GM23338 (cell line): ENCODE measurements at regions not wholly inside any gene's neighbourhood (a gene's known extent, or its start where the extent isn't known, plus 50 kb on each side); places are given as distances from the start of the nearest gene placed in this dataset.

ENCODE experiments used
- ATAC-seq: fragments of 200-7000 bp; cut with Tn5 transposase; 3 replicates; pipeline ENCODE4 v1.9.1; 2020
- DNase-seq: peaks from one replicate; pipeline ENCODE4 v3.0.0-alpha.2; 2015; ENCODE audit warnings: low spot score
- H2AFZ ChIP-seq: fragments of 200-600 bp; sonication (generic); 2 replicates; pipeline ENCODE4 v1.8.0; 2016; ENCODE audit warnings: antibody characterized with exemption, mild to moderate bottlenecking, moderate library complexity
- H3F3A ChIP-seq: fragments of 200-600 bp; sonication (generic); replicated peaks from 2 replicates; pipeline ENCODE4 v1.8.0; 2017; ENCODE audit warnings: antibody characterized with exemption, mixed run types, low read depth
- H3K27ac ChIP-seq: fragments of 200-600 bp; sonication (generic); 2 replicates; pipeline ENCODE4 v1.6.1; 2016; ENCODE audit warnings: low read depth
- H3K27me3 ChIP-seq: fragments of 200-600 bp; sonication (generic); 2 replicates; pipeline ENCODE4 v1.8.0; 2016; ENCODE audit warnings: mild to moderate bottlenecking, mixed run types, moderate library complexity; ENCODE audit not compliant: insufficient read depth
- H3K36me3 ChIP-seq: fragments of 200-600 bp; sonication (generic); 2 replicates; pipeline ENCODE4 v1.8.0; 2016; ENCODE audit warnings: mild to moderate bottlenecking; ENCODE audit not compliant: insufficient read depth
- H3K4me1 ChIP-seq: fragments of 200-600 bp; sonication (generic); 2 replicates; pipeline ENCODE4 v1.8.0; 2016; ENCODE audit warnings: mild to moderate bottlenecking, moderate library complexity; ENCODE audit not compliant: insufficient read depth
- H3K4me2 ChIP-seq: fragments of 200-600 bp; sonication (generic); 2 replicates; pipeline ENCODE4 v1.7.1; 2017; ENCODE audit warnings: mixed run types
- H3K4me3 ChIP-seq: fragments of 200-600 bp; sonication (generic); 2 replicates; pipeline ENCODE4 v1.6.1; 2016; ENCODE audit warnings: mixed run types
- H3K79me2 ChIP-seq: fragments of 200-600 bp; sonication (generic); replicated peaks from 2 replicates; pipeline ENCODE4 v1.8.0; 2017; ENCODE audit warnings: mild to moderate bottlenecking; ENCODE audit not compliant: insufficient read depth
- H3K9me2 ChIP-seq: fragments of 200-600 bp; sonication (generic); 2 replicates; pipeline ENCODE4 v1.8.0; 2017; ENCODE audit not compliant: insufficient read depth
- H4K20me1 ChIP-seq: fragments of 200-600 bp; sonication (generic); replicated peaks from 2 replicates; pipeline ENCODE4 v1.8.0; 2017; ENCODE audit warnings: mild to moderate bottlenecking; ENCODE audit not compliant: insufficient read depth
- H3K27ac Mint-ChIP-seq: 2 replicates; pipeline ENCODE4 v1.8.0; 2020; ENCODE audit warnings: inconsistent platforms, mild to moderate bottlenecking, moderate library complexity, mixed read lengths
- H3K27me3 Mint-ChIP-seq: 3 replicates; pipeline ENCODE4 v1.8.0; 2022; ENCODE audit warnings: low read depth, mild to moderate bottlenecking, moderate library complexity, mixed read lengths, inconsistent platforms; ENCODE audit not compliant: insufficient read depth, poor library complexity
- H3K36me3 Mint-ChIP-seq: 3 replicates; pipeline ENCODE4 v1.8.0; 2021; ENCODE audit warnings: low read depth, mild to moderate bottlenecking, inconsistent platforms, moderate library complexity, mixed read lengths
- H3K4me1 Mint-ChIP-seq: 3 replicates; pipeline ENCODE4 v1.8.0; 2020; ENCODE audit warnings: mild to moderate bottlenecking, inconsistent platforms, mixed read lengths
- H3K4me3 Mint-ChIP-seq: 3 replicates; pipeline ENCODE4 v1.8.0; 2021; ENCODE audit warnings: moderate library complexity, mild to moderate bottlenecking, inconsistent platforms, mixed read lengths
- H3K9me3 Mint-ChIP-seq: 3 replicates; pipeline ENCODE4 v1.8.0; 2020; ENCODE audit warnings: moderate library complexity, mild to moderate bottlenecking, inconsistent platforms, mixed read lengths
- CREB1 ChIP-seq: fragments of 250-450 bp; sonication (Bioruptor Pico); IDR thresholded peaks from 2 replicates; pipeline ENCODE4 v1.5.0; 2020; ENCODE audit warnings: low read depth, mild to moderate bottlenecking, moderate library complexity
- EZH2 ChIP-seq: fragments of 200-600 bp; sonication (generic); IDR thresholded peaks from one replicate; pipeline ENCODE4 v1.8.0; 2017; ENCODE audit warnings: antibody characterized with exemption, mild to moderate bottlenecking, low read depth; ENCODE audit not compliant: unreplicated experiment
- EZH2phosphoT487 ChIP-seq: fragments of 200-600 bp; sonication (generic); IDR thresholded peaks from one replicate; pipeline ENCODE4 v1.8.1; 2018; ENCODE audit warnings: antibody characterized with exemption; ENCODE audit not compliant: unreplicated experiment
- JUNB ChIP-seq: IDR thresholded peaks from one replicate; pipeline ENCODE4 v1.6.1; 2016; ENCODE audit warnings: antibody characterized with exemption; ENCODE audit not compliant: unreplicated experiment
- NANOG ChIP-seq: IDR thresholded peaks from 2 replicates; pipeline ENCODE4 v1.6.1; 2016; ENCODE audit warnings: antibody characterized with exemption, borderline replicate concordance
- STAT1 ChIP-seq: IDR thresholded peaks from one replicate; pipeline ENCODE4 v1.6.1; 2016; ENCODE audit warnings: antibody characterized with exemption; ENCODE audit not compliant: unreplicated experiment
- ZNF114 ChIP-seq: fragments of 250-450 bp; sonication (Bioruptor Pico); IDR thresholded peaks from 2 replicates; pipeline ENCODE4 v1.5.0; 2020; ENCODE audit warnings: mild to moderate bottlenecking, moderate library complexity
- ZNF331 ChIP-seq: fragments of 250-450 bp; sonication (Bioruptor Pico); IDR thresholded peaks from 2 replicates; pipeline ENCODE4 v1.5.0; 2020; ENCODE audit warnings: low read depth, mild to moderate bottlenecking, moderate library complexity
- ZNF462 ChIP-seq: fragments of 250-450 bp; sonication (Bioruptor Pico); IDR thresholded peaks from 2 replicates; pipeline ENCODE4 v1.5.0; 2020; ENCODE audit warnings: mild to moderate bottlenecking, moderate library complexity
- TF ChIP-seq, protein P1 (sequence below), 2 experiments: fragments of 200-600 bp in 1 of 2; sonication (generic) in 1 of 2; conservative IDR thresholded peaks; 2 replicates each; pipeline versions ENCODE4 v1.5.1 to v1.6.1; 2016 to 2017; ENCODE audit warnings: antibody characterized with exemption in 2 of 2, low read depth in 2 of 2, mild to moderate bottlenecking in 2 of 2, moderate library complexity in 1 of 2
- TF ChIP-seq, protein P2 (sequence below): IDR thresholded peaks from one replicate; pipeline ENCODE4 v1.6.1; 2018; ENCODE audit warnings: antibody characterized with exemption; ENCODE audit not compliant: unreplicated experiment

GRCh38 chr5:85602843-85603242 lies 1014.9 kb upstream of the COX7C start (continued):
- TF ChIP-seq, protein P1, sequence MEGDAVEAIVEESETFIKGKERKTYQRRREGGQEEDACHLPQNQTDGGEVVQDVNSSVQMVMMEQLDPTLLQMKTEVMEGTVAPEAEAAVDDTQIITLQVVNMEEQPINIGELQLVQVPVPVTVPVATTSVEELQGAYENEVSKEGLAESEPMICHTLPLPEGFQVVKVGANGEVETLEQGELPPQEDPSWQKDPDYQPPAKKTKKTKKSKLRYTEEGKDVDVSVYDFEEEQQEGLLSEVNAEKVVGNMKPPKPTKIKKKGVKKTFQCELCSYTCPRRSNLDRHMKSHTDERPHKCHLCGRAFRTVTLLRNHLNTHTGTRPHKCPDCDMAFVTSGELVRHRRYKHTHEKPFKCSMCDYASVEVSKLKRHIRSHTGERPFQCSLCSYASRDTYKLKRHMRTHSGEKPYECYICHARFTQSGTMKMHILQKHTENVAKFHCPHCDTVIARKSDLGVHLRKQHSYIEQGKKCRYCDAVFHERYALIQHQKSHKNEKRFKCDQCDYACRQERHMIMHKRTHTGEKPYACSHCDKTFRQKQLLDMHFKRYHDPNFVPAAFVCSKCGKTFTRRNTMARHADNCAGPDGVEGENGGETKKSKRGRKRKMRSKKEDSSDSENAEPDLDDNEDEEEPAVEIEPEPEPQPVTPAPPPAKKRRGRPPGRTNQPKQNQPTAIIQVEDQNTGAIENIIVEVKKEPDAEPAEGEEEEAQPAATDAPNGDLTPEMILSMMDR (conservative IDR thresholded peaks at IDR 0.05; ENCODE audit: low read depth in 2 of 2) = no peak
- no peak for TF ChIP-seq NANOG
- TF ChIP-seq EZH2phosphoT487 = no peak

GRCh38 chr5:85604378-85604777 lies 1013.4 kb upstream of the COX7C start:
- Mint-ChIP-seq H3K27ac (no peak overlapping the region; the same call in 1 of the 2 replicates), H3K27me3 (no peaks in the 10 kb centered on the region), H3K4me1 (no peaks in the 10 kb centered on the region), H3K36me3 (no peaks in the 10 kb centered on the region), H3K9me3 (no peaks in the 10 kb centered on the region), H3K4me3 (no peak overlapping the region)
- H3K79me2 ChIP-seq = no peaks in the 10 kb centered on the region
- no peak overlapping the region for H3K4me2 ChIP-seq
- no peak overlapping the region for H2AFZ ChIP-seq
- no peak overlapping the region for H3K4me3 ChIP-seq
- H3K4me1 ChIP-seq = no peaks in the 10 kb centered on the region
- H3K36me3 ChIP-seq = no peaks in the 10 kb centered on the region
- DNase-seq (no peak), ATAC-seq (no peak)
- no peaks in the 10 kb centered on the region for H3K27me3 ChIP-seq
- no peaks in the 10 kb centered on the region for H3K9me2 ChIP-seq
- H3K27ac ChIP-seq = no peak overlapping the region
- H4K20me1 ChIP-seq = no peaks in the 10 kb centered on the region
- no peaks in the 10 kb centered on the region for H3F3A ChIP-seq
- no peak for TF ChIP-seq ZNF462
- no peak for TF ChIP-seq JUNB
- no peak for TF ChIP-seq CREB1 (CRISPR knock-in tag)
- TF ChIP-seq, protein P2, sequence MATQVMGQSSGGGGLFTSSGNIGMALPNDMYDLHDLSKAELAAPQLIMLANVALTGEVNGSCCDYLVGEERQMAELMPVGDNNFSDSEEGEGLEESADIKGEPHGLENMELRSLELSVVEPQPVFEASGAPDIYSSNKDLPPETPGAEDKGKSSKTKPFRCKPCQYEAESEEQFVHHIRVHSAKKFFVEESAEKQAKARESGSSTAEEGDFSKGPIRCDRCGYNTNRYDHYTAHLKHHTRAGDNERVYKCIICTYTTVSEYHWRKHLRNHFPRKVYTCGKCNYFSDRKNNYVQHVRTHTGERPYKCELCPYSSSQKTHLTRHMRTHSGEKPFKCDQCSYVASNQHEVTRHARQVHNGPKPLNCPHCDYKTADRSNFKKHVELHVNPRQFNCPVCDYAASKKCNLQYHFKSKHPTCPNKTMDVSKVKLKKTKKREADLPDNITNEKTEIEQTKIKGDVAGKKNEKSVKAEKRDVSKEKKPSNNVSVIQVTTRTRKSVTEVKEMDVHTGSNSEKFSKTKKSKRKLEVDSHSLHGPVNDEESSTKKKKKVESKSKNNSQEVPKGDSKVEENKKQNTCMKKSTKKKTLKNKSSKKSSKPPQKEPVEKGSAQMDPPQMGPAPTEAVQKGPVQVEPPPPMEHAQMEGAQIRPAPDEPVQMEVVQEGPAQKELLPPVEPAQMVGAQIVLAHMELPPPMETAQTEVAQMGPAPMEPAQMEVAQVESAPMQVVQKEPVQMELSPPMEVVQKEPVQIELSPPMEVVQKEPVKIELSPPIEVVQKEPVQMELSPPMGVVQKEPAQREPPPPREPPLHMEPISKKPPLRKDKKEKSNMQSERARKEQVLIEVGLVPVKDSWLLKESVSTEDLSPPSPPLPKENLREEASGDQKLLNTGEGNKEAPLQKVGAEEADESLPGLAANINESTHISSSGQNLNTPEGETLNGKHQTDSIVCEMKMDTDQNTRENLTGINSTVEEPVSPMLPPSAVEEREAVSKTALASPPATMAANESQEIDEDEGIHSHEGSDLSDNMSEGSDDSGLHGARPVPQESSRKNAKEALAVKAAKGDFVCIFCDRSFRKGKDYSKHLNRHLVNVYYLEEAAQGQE = no peak
- TF ChIP-seq STAT1 = no peak
- TF ChIP-seq, protein P1 (conservative IDR thresholded peaks at IDR 0.05; ENCODE audit: low read depth in 2 of 2) = no peak
- TF ChIP-seq NANOG = no peak
- TF ChIP-seq EZH2 = no peak
- TF ChIP-seq ZNF331 = no peak
- TF ChIP-seq ZNF114 = no peak
- no peak for TF ChIP-seq EZH2phosphoT487
